ENCODE measurements at regions not wholly inside any gene's neighbourhood (a gene's known extent, or its start where the extent isn't known, plus 50 kb on each side); places are given as distances from the start of the nearest gene placed in this dataset.

DNA sequence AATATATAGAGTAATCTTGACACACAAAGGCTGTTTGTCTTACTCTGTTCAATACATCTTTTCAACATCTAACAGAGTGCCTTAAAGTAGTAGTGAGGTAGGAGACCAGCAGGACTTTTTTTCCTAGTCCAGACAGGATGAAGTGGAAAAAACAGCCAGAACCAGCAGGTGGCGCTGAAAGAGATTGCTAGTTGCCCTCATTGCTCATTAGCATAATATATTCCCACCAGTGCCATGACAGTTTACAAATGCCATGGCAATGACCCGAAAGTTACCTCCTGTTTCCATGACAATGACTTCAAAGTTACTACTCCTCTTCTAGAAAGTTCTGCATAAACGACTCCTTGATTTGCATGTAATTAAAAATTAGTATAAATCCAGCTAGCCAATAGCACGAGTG lies 387.4 kb downstream of the ACTL7B start:
- no peak for TF ChIP-seq CTCF (IDR thresholded peaks at IDR 0.05)
- TF ChIP-seq POLR2A (IDR thresholded peaks at IDR 0.05), result no peak
